GM23338 (cell line): ENCODE measurements at regions not wholly inside any gene's neighbourhood (a gene's known extent, or its start where the extent isn't known, plus 50 kb on each side); places are given as distances from the start of the nearest gene placed in this dataset.

Experiments
- ATAC-seq: fragments of 200-7000 bp; cut with Tn5 transposase; 3 replicates; pipeline ENCODE4 v1.9.1; 2020
- DNase-seq: peaks from one replicate; pipeline ENCODE4 v3.0.0-alpha.2; 2015; ENCODE audit warnings: low spot score
- H2AFZ ChIP-seq: fragments of 200-600 bp; sonication (generic); 2 replicates; pipeline ENCODE4 v1.8.0; 2016; ENCODE audit warnings: antibody characterized with exemption, mild to moderate bottlenecking, moderate library complexity
- H3F3A ChIP-seq: fragments of 200-600 bp; sonication (generic); replicated peaks from 2 replicates; pipeline ENCODE4 v1.8.0; 2017; ENCODE audit warnings: antibody characterized with exemption, mixed run types, low read depth
- H3K27ac ChIP-seq: fragments of 200-600 bp; sonication (generic); 2 replicates; pipeline ENCODE4 v1.6.1; 2016; ENCODE audit warnings: low read depth
- H3K27me3 ChIP-seq: fragments of 200-600 bp; sonication (generic); 2 replicates; pipeline ENCODE4 v1.8.0; 2016; ENCODE audit warnings: mild to moderate bottlenecking, mixed run types, moderate library complexity; ENCODE audit not compliant: insufficient read depth
- H3K36me3 ChIP-seq: fragments of 200-600 bp; sonication (generic); 2 replicates; pipeline ENCODE4 v1.8.0; 2016; ENCODE audit warnings: mild to moderate bottlenecking; ENCODE audit not compliant: insufficient read depth
- H3K4me1 ChIP-seq: fragments of 200-600 bp; sonication (generic); 2 replicates; pipeline ENCODE4 v1.8.0; 2016; ENCODE audit warnings: mild to moderate bottlenecking, moderate library complexity; ENCODE audit not compliant: insufficient read depth
- H3K4me2 ChIP-seq: fragments of 200-600 bp; sonication (generic); 2 replicates; pipeline ENCODE4 v1.7.1; 2017; ENCODE audit warnings: mixed run types
- H3K4me3 ChIP-seq: fragments of 200-600 bp; sonication (generic); 2 replicates; pipeline ENCODE4 v1.6.1; 2016; ENCODE audit warnings: mixed run types
- H3K79me2 ChIP-seq: fragments of 200-600 bp; sonication (generic); replicated peaks from 2 replicates; pipeline ENCODE4 v1.8.0; 2017; ENCODE audit warnings: mild to moderate bottlenecking; ENCODE audit not compliant: insufficient read depth
- H3K9me2 ChIP-seq: fragments of 200-600 bp; sonication (generic); 2 replicates; pipeline ENCODE4 v1.8.0; 2017; ENCODE audit not compliant: insufficient read depth
- H4K20me1 ChIP-seq: fragments of 200-600 bp; sonication (generic); replicated peaks from 2 replicates; pipeline ENCODE4 v1.8.0; 2017; ENCODE audit warnings: mild to moderate bottlenecking; ENCODE audit not compliant: insufficient read depth
- H3K27ac Mint-ChIP-seq: 2 replicates; pipeline ENCODE4 v1.8.0; 2020; ENCODE audit warnings: inconsistent platforms, mild to moderate bottlenecking, moderate library complexity, mixed read lengths
- H3K27me3 Mint-ChIP-seq: 3 replicates; pipeline ENCODE4 v1.8.0; 2022; ENCODE audit warnings: low read depth, mild to moderate bottlenecking, moderate library complexity, mixed read lengths, inconsistent platforms; ENCODE audit not compliant: insufficient read depth, poor library complexity
- H3K36me3 Mint-ChIP-seq: 3 replicates; pipeline ENCODE4 v1.8.0; 2021; ENCODE audit warnings: low read depth, mild to moderate bottlenecking, inconsistent platforms, moderate library complexity, mixed read lengths
- H3K4me1 Mint-ChIP-seq: 3 replicates; pipeline ENCODE4 v1.8.0; 2020; ENCODE audit warnings: mild to moderate bottlenecking, inconsistent platforms, mixed read lengths
- H3K4me3 Mint-ChIP-seq: 3 replicates; pipeline ENCODE4 v1.8.0; 2021; ENCODE audit warnings: moderate library complexity, mild to moderate bottlenecking, inconsistent platforms, mixed read lengths
- H3K9me3 Mint-ChIP-seq: 3 replicates; pipeline ENCODE4 v1.8.0; 2020; ENCODE audit warnings: moderate library complexity, mild to moderate bottlenecking, inconsistent platforms, mixed read lengths
- CREB1 ChIP-seq: fragments of 250-450 bp; sonication (Bioruptor Pico); IDR thresholded peaks from 2 replicates; pipeline ENCODE4 v1.5.0; 2020; ENCODE audit warnings: low read depth, mild to moderate bottlenecking, moderate library complexity
- CTCF ChIP-seq, 2 experiments: fragments of 200-600 bp in 1 of 2; sonication (generic) in 1 of 2; conservative IDR thresholded peaks; 2 replicates each; pipeline versions ENCODE4 v1.5.1 to v1.6.1; 2016 to 2017; ENCODE audit warnings: antibody characterized with exemption in 2 of 2, low read depth in 2 of 2, mild to moderate bottlenecking in 2 of 2, moderate library complexity in 1 of 2
- ETS1 ChIP-seq: IDR thresholded peaks from 2 replicates; pipeline ENCODE4 v1.6.1; 2016; ENCODE audit warnings: antibody characterized with exemption
- EZH2 ChIP-seq: fragments of 200-600 bp; sonication (generic); IDR thresholded peaks from one replicate; pipeline ENCODE4 v1.8.0; 2017; ENCODE audit warnings: antibody characterized with exemption, mild to moderate bottlenecking, low read depth; ENCODE audit not compliant: unreplicated experiment
- EZH2phosphoT487 ChIP-seq: fragments of 200-600 bp; sonication (generic); IDR thresholded peaks from one replicate; pipeline ENCODE4 v1.8.1; 2018; ENCODE audit warnings: antibody characterized with exemption; ENCODE audit not compliant: unreplicated experiment
- JUNB ChIP-seq: IDR thresholded peaks from one replicate; pipeline ENCODE4 v1.6.1; 2016; ENCODE audit warnings: antibody characterized with exemption; ENCODE audit not compliant: unreplicated experiment
- NANOG ChIP-seq: IDR thresholded peaks from 2 replicates; pipeline ENCODE4 v1.6.1; 2016; ENCODE audit warnings: antibody characterized with exemption, borderline replicate concordance
- POLR2AphosphoS5 ChIP-seq: IDR thresholded peaks from 2 replicates; pipeline ENCODE4 v1.6.1; 2016; ENCODE audit warnings: antibody characterized with exemption, low read depth
- STAT1 ChIP-seq: IDR thresholded peaks from one replicate; pipeline ENCODE4 v1.6.1; 2016; ENCODE audit warnings: antibody characterized with exemption; ENCODE audit not compliant: unreplicated experiment
- ZNF114 ChIP-seq: fragments of 250-450 bp; sonication (Bioruptor Pico); IDR thresholded peaks from 2 replicates; pipeline ENCODE4 v1.5.0; 2020; ENCODE audit warnings: mild to moderate bottlenecking, moderate library complexity
- TF ChIP-seq, protein P1 (sequence below): fragments of 250-450 bp; sonication (Bioruptor Pico); IDR thresholded peaks from 2 replicates; pipeline ENCODE4 v1.5.0; 2020; ENCODE audit warnings: mild to moderate bottlenecking, moderate library complexity

DNA sequence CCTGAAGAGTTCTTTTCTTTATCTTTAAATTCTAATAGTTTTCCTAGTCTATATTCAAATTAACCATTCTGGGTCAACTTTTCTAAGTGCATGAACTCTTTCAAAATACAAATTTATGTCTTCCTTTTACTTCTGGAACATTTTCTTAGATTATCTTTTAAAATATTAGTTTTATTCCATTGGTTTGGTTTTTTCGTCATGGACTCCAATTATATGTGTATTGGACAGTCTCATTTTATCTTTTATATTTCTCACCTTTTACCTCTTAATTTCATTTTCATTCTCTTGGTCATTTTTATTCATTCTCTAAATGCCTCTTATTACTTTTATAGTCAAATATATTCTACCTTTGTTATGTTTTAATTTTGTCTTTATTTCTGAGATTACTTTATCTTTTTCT is 356.7 kb upstream of the MMS22L start:
- Mint-ChIP-seq H3K36me3 (peaks cover 3% of the 10 kb centered on the region; the same call in 1 of the 3 replicates), H3K27ac (no peak overlapping the region)
- TF ChIP-seq CREB1 (CRISPR knock-in tag) (no peak), JUNB (no peak)

DNA sequence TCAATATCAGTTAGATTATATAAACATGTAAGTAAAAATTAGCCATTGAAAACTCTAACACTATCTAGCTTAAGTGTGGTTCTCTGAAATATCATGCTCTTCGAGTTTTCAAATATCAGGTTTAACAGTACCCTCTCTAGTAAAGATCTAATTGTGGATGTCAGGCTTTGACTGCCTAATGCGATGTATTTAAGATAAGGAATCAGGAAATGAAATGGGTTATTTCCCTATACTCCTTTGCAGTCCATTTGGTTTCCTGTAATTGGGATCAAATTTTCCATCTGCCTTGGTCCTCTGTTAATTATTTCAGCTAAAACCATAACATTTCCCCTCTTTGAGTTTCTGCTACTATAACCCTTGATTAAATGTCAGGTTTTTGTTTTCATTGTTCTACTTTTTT is 361.3 kb upstream of the MMS22L start:
- Mint-ChIP-seq H3K4me1 (peaks cover 4% of the 10 kb centered on the region; the same call in 2 of the 3 replicates), H3K27me3 (no peaks in the 10 kb centered on the region), H3K4me3 (no peak overlapping the region), H3K9me3 (peaks cover 13% of the 10 kb centered on the region; the same call in 2 of the 3 replicates), H3K36me3 (peaks cover 3% of the 10 kb centered on the region; the same call in 1 of the 3 replicates), H3K27ac (no peak overlapping the region)
- H2AFZ ChIP-seq, result no peak overlapping the region
- H4K20me1 ChIP-seq, result no peaks in the 10 kb centered on the region
- no peaks in the 10 kb centered on the region for H3K36me3 ChIP-seq
- no peak overlapping the region for H3K4me3 ChIP-seq
- no peaks in the 10 kb centered on the region for H3K79me2 ChIP-seq
- no peaks in the 10 kb centered on the region for H3F3A ChIP-seq
- H3K9me2 ChIP-seq, result no peaks in the 10 kb centered on the region
- no peaks in the 10 kb centered on the region for H3K4me1 ChIP-seq
- ATAC-seq, result no peak
- no peak for DNase-seq
- H3K4me2 ChIP-seq, result no peak overlapping the region
- H3K27ac ChIP-seq, result no peak overlapping the region
- H3K27me3 ChIP-seq, result no peaks in the 10 kb centered on the region
- TF ChIP-seq, protein P1, sequence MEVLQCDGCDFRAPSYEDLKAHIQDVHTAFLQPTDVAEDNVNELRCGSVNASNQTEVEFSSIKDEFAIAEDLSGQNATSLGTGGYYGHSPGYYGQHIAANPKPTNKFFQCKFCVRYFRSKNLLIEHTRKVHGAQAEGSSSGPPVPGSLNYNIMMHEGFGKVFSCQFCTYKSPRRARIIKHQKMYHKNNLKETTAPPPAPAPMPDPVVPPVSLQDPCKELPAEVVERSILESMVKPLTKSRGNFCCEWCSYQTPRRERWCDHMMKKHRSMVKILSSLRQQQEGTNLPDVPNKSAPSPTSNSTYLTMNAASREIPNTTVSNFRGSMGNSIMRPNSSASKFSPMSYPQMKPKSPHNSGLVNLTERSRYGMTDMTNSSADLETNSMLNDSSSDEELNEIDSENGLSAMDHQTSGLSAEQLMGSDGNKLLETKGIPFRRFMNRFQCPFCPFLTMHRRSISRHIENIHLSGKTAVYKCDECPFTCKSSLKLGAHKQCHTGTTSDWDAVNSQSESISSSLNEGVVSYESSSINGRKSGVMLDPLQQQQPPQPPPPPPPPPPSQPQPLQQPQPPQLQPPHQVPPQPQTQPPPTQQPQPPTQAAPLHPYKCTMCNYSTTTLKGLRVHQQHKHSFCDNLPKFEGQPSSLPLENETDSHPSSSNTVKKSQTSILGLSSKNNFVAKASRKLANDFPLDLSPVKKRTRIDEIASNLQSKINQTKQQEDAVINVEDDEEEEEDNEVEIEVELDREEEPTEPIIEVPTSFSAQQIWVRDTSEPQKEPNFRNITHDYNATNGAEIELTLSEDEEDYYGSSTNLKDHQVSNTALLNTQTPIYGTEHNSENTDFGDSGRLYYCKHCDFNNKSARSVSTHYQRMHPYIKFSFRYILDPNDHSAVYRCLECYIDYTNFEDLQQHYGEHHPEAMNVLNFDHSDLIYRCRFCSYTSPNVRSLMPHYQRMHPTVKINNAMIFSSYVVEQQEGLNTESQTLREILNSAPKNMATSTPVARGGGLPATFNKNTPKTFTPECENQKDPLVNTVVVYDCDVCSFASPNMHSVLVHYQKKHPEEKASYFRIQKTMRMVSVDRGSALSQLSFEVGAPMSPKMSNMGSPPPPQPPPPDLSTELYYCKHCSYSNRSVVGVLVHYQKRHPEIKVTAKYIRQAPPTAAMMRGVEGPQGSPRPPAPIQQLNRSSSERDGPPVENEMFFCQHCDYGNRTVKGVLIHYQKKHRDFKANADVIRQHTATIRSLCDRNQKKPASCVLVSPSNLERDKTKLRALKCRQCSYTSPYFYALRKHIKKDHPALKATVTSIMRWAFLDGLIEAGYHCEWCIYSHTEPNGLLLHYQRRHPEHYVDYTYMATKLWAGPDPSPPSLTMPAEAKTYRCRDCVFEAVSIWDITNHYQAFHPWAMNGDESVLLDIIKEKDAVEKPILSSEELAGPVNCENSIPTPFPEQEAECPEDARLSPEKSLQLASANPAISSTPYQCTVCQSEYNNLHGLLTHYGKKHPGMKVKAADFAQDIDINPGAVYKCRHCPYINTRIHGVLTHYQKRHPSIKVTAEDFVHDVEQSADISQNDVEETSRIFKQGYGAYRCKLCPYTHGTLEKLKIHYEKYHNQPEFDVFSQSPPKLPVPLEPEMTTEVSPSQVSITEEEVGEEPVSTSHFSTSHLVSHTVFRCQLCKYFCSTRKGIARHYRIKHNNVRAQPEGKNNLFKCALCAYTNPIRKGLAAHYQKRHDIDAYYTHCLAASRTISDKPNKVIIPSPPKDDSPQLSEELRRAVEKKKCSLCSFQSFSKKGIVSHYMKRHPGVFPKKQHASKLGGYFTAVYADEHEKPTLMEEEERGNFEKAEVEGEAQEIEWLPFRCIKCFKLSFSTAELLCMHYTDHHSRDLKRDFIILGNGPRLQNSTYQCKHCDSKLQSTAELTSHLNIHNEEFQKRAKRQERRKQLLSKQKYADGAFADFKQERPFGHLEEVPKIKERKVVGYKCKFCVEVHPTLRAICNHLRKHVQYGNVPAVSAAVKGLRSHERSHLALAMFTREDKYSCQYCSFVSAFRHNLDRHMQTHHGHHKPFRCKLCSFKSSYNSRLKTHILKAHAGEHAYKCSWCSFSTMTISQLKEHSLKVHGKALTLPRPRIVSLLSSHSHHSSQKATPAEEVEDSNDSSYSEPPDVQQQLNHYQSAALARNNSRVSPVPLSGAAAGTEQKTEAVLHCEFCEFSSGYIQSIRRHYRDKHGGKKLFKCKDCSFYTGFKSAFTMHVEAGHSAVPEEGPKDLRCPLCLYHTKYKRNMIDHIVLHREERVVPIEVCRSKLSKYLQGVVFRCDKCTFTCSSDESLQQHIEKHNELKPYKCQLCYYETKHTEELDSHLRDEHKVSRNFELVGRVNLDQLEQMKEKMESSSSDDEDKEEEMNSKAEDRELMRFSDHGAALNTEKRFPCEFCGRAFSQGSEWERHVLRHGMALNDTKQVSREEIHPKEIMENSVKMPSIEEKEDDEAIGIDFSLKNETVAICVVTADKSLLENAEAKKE (CRISPR knock-in tag), result no peak
- no peak for TF ChIP-seq ZNF114 (CRISPR knock-in tag)
- TF ChIP-seq POLR2AphosphoS5, result no peak
- no peak for TF ChIP-seq STAT1
- TF ChIP-seq CREB1 (CRISPR knock-in tag), result no peak
- no peak for TF ChIP-seq EZH2phosphoT487
- TF ChIP-seq ETS1, result no peak
- no peak for TF ChIP-seq CTCF (conservative IDR thresholded peaks at IDR 0.05; ENCODE audit: low read depth in 2 of 2)
- no peak for TF ChIP-seq JUNB
- no peak for TF ChIP-seq EZH2
- no peak for TF ChIP-seq NANOG

More for the DNA sequence above, 356.7 kb upstream of the MMS22L start:
- Histone ChIP-seq H3K27me3 (no peaks in the 10 kb centered on the region), H4K20me1 (no peaks in the 10 kb centered on the region), H3K27ac (no peak overlapping the region), H3K4me3 (no peak overlapping the region), H3K79me2 (no peaks in the 10 kb centered on the region), H3K36me3 (no peaks in the 10 kb centered on the region), H2AFZ (no peak overlapping the region), H3K4me1 (no peaks in the 10 kb centered on the region), H3K4me2 (no peak overlapping the region), H3F3A (no peaks in the 10 kb centered on the region), H3K9me2 (no peaks in the 10 kb centered on the region)
- DNase-seq (no peak), ATAC-seq (no peak)
- Mint-ChIP-seq H3K4me3 (no peak overlapping the region), H3K9me3 (peaks cover 13% of the 10 kb centered on the region; the same call in 2 of the 3 replicates), H3K27me3 (no peaks in the 10 kb centered on the region), H3K4me1 (no peaks in the 10 kb centered on the region)
